ENCODE measurements at regions not wholly inside any gene's neighbourhood (a gene's known extent, or its start where the extent isn't known, plus 50 kb on each side); places are given as distances from the start of the nearest gene placed in this dataset.

DNA sequence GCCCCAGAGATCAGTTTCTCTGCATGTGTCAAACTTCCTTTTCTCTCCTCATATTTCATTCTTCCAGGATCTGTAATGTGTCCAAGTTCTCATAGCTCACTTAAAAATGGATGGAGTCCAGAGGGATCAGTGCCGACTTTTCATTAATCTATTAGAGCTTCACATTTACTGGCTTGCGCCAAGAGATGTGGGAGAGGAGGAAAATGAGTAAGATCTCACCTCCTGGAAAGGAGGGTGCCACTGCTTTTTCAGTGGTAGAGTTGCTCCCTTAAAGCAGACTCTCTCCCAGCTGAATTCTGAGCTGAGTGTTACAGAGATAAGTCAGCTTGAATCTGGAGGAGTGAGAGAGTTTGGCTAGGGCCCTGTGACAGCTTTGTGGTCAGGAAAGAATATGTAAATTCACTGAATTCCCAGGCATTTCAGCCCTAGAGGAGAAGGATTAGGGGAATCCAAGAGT is 175.9 kb downstream of the SOX4 start:
- ATAC-seq (ENCODE audit: low FRiP score) = peak; percentile 26
- Histone ChIP-seq H3K36me3 (ENCODE audit: control insufficient read depth in 1 of 2, insufficient read depth in 2 of 2, low read length in 1 of 2) (no peaks in the 10 kb centered on the region), H3K9me3 (ENCODE audit: control insufficient read depth, low read length) (no peaks in the 10 kb centered on the region), H3K27ac (ENCODE audit: low read depth in 1 of 2, low read length in 2 of 2) (peak overlapping the region; percentile 43 to 48), H3K4me3 (ENCODE audit: low read length in 2 of 2) (no peak overlapping the region), H3K4me1 (ENCODE audit: control insufficient read depth in 1 of 2, insufficient read depth in 2 of 2, low read length in 2 of 2) (peaks cover 2 to 12% of the 10 kb centered on the region in 2 donors), H3K27me3 (ENCODE audit: control insufficient read depth in 1 of 2, insufficient read depth in 2 of 2, low read length in 1 of 2) (no peaks in the 10 kb centered on the region)
- WGBS, 2 donors = 5 to 13% methylated on average over 2 of the region's 2 CpGs
- intact Hi-C loops (cut with DNase I) = no loop called here
- DNase-seq = no peak

GRCh38 chr6:21769968-21770367 is 176.4 kb downstream of the SOX4 start:
- no peaks in the 10 kb centered on the region for H3K27me3 ChIP-seq (ENCODE audit: control insufficient read depth in 1 of 2, insufficient read depth in 2 of 2, low read length in 1 of 2)
- no peak overlapping the region for H3K27ac ChIP-seq (ENCODE audit: low read depth in 1 of 2, low read length in 2 of 2)
- H3K9me3 ChIP-seq (ENCODE audit: control insufficient read depth, low read length) = no peaks in the 10 kb centered on the region
- ATAC-seq (ENCODE audit: low FRiP score) (no peak), DNase-seq (no peak)
- intact Hi-C loops (cut with DNase I) = no loop called here
- peaks cover 2 to 12% of the 10 kb centered on the region in 2 donors for H3K4me1 ChIP-seq (ENCODE audit: control insufficient read depth in 1 of 2, insufficient read depth in 2 of 2, low read length in 2 of 2)
- no peak overlapping the region for H3K4me3 ChIP-seq (ENCODE audit: low read length in 2 of 2)
- no peaks in the 10 kb centered on the region for H3K36me3 ChIP-seq (ENCODE audit: control insufficient read depth in 1 of 2, insufficient read depth in 2 of 2, low read length in 1 of 2)

- no peaks in the 10 kb centered on the region for H3K36me3 ChIP-seq (ENCODE audit: control insufficient read depth in 1 of 2, insufficient read depth in 2 of 2, low read length in 1 of 2)
- H3K4me3 ChIP-seq (ENCODE audit: low read length in 2 of 2) = no peak overlapping the region
- intact Hi-C loops (cut with DNase I) = no loop called here
- no peaks in the 10 kb centered on the region for H3K27me3 ChIP-seq (ENCODE audit: control insufficient read depth in 1 of 2, insufficient read depth in 2 of 2, low read length in 1 of 2)
- 31 to 40% methylated on average over 4 of the region's 4 CpGs for WGBS, 2 donors
- peaks cover 2 to 12% of the 10 kb centered on the region in 2 donors for H3K4me1 ChIP-seq (ENCODE audit: control insufficient read depth in 1 of 2, insufficient read depth in 2 of 2, low read length in 2 of 2)
- no peaks in the 10 kb centered on the region for H3K9me3 ChIP-seq (ENCODE audit: control insufficient read depth, low read length)
- no peak for ATAC-seq (ENCODE audit: low FRiP score)
- no peak overlapping the region for H3K27ac ChIP-seq (ENCODE audit: low read depth in 1 of 2, low read length in 2 of 2)
- DNase-seq = no peak
Measured at GRCh38 chr6:21771626-21772320, 178.2 kb downstream of the SOX4 start.

DNA sequence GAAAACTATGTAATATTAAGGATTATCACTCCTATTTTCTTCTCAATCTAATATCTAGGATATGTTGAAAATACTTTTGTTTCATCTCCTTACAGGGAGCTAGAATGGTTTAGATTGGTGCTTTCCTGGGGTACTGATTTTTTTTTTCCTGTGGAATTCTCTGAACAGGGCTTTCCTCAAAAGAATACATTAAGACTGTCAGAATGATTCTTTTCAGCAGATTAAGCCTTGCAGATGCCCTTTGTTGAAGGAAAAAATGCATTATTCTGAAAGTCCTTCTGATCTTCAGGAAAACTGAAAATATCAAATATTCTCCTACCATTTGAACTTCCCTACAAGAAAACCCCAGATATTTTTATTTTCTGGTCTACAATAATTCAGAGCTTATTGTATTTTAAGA is 178.9 kb downstream of the SOX4 start:
- intact Hi-C loops (cut with DNase I) = no loop called here
- ATAC-seq (ENCODE audit: low FRiP score) (no peak), DNase-seq (no peak)
- H3K27me3 ChIP-seq (ENCODE audit: control insufficient read depth in 1 of 2, insufficient read depth in 2 of 2, low read length in 1 of 2) = no peaks in the 10 kb centered on the region
- no peaks in the 10 kb centered on the region for H3K9me3 ChIP-seq (ENCODE audit: control insufficient read depth, low read length)
- H3K4me1 ChIP-seq (ENCODE audit: control insufficient read depth in 1 of 2, insufficient read depth in 2 of 2, low read length in 2 of 2) = peaks cover 2 to 12% of the 10 kb centered on the region in 2 donors
- H3K4me3 ChIP-seq (ENCODE audit: low read length in 2 of 2) = no peak overlapping the region
- H3K36me3 ChIP-seq (ENCODE audit: control insufficient read depth in 1 of 2, insufficient read depth in 2 of 2, low read length in 1 of 2) = no peaks in the 10 kb centered on the region
- no peak overlapping the region for H3K27ac ChIP-seq (ENCODE audit: low read depth in 1 of 2, low read length in 2 of 2)

- no peaks in the 10 kb centered on the region for H3K9me3 ChIP-seq (ENCODE audit: control insufficient read depth, low read length)
- no peak overlapping the region for H3K4me3 ChIP-seq (ENCODE audit: low read length in 2 of 2)
- WGBS, 2 donors = 62 to 74% methylated on average over 9 of the region's 9 CpGs
- H3K4me1 ChIP-seq (ENCODE audit: control insufficient read depth in 1 of 2, insufficient read depth in 2 of 2, low read length in 2 of 2) = peaks cover 2 to 12% of the 10 kb centered on the region in 2 donors
- H3K36me3 ChIP-seq (ENCODE audit: control insufficient read depth in 1 of 2, insufficient read depth in 2 of 2, low read length in 1 of 2) = no peaks in the 10 kb centered on the region
- H3K27ac ChIP-seq (ENCODE audit: low read depth in 1 of 2, low read length in 2 of 2) = no peak overlapping the region
- DNase-seq = no peak
- no peak for ATAC-seq (ENCODE audit: low FRiP score)
- intact Hi-C loops (cut with DNase I) = no loop called here
- no peaks in the 10 kb centered on the region for H3K27me3 ChIP-seq (ENCODE audit: control insufficient read depth in 1 of 2, insufficient read depth in 2 of 2, low read length in 1 of 2)
Measured at GRCh38 chr6:21772884-21773575, 179.5 kb downstream of the SOX4 start.

DNA sequence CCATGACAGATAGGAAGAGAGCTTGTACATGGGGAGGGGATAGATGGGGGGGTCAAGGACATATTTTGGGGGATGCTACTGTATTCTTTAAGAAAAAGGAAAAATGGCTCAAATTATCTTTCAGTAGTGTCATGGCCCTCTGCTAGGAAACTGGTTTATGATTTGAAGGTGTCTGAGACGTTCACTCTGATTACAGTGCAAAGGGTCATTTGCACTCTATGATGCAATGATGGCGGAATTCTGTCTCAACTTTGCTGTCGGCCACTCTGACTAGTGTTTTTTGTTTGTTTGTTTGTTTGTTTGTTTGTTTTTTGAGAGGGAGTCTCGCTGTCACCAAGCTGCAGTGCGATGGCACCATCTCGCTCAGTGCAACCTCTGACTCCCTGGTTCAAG is 180.0 kb downstream of the SOX4 start:
- H3K4me1 ChIP-seq (ENCODE audit: control insufficient read depth in 1 of 2, insufficient read depth in 2 of 2, low read length in 2 of 2) = peaks cover 2 to 12% of the 10 kb centered on the region in 2 donors
- no peak overlapping the region for H3K4me3 ChIP-seq (ENCODE audit: low read length in 2 of 2)
- 92 to 95% methylated on average over 6 of the region's 6 CpGs for WGBS, 2 donors
- H3K27me3 ChIP-seq (ENCODE audit: control insufficient read depth in 1 of 2, insufficient read depth in 2 of 2, low read length in 1 of 2) = no peaks in the 10 kb centered on the region
- no peaks in the 10 kb centered on the region for H3K9me3 ChIP-seq (ENCODE audit: control insufficient read depth, low read length)
- ATAC-seq (ENCODE audit: low FRiP score) (no peak), DNase-seq (no peak)
- intact Hi-C loops (cut with DNase I) = no loop called here
- no peak overlapping the region for H3K27ac ChIP-seq (ENCODE audit: low read depth in 1 of 2, low read length in 2 of 2)
- H3K36me3 ChIP-seq (ENCODE audit: control insufficient read depth in 1 of 2, insufficient read depth in 2 of 2, low read length in 1 of 2) = no peaks in the 10 kb centered on the region

DNA sequence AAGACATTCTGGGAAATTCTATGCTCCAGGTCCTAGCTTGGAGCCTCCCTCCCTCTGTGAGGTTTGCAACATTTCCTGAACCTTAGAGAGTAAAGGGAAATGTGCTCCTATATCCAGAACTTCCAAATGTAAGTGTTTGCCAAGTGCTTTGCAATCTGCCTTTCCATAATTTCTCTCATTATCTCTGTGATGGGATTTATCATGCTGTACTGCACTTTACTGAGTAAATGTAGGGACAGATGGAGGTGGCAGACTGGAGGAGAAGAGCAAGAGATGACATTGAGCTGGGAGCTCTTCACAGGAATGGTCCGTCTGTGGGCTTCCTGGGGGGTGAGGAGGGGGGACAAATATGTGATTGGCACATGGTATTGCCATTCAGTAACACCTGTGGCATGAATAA is 184.3 kb downstream of the SOX4 start:
- Histone ChIP-seq H3K36me3 (ENCODE audit: control insufficient read depth in 1 of 2, insufficient read depth in 2 of 2, low read length in 1 of 2) (no peaks in the 10 kb centered on the region), H3K27ac (ENCODE audit: low read depth in 1 of 2, low read length in 2 of 2) (no peak overlapping the region), H3K9me3 (ENCODE audit: control insufficient read depth, low read length) (no peaks in the 10 kb centered on the region), H3K4me1 (ENCODE audit: control insufficient read depth in 1 of 2, insufficient read depth in 2 of 2, low read length in 2 of 2) (no peaks in the 10 kb centered on the region), H3K27me3 (ENCODE audit: control insufficient read depth in 1 of 2, insufficient read depth in 2 of 2, low read length in 1 of 2) (no peaks in the 10 kb centered on the region), H3K4me3 (ENCODE audit: low read length in 2 of 2) (no peak overlapping the region)
- ATAC-seq (ENCODE audit: low FRiP score) (no peak), DNase-seq (no peak)
- intact Hi-C loops (cut with DNase I) = no loop called here
- WGBS, 2 donors = 91 to 99% methylated on average over 1 of the region's 1 CpG

DNA sequence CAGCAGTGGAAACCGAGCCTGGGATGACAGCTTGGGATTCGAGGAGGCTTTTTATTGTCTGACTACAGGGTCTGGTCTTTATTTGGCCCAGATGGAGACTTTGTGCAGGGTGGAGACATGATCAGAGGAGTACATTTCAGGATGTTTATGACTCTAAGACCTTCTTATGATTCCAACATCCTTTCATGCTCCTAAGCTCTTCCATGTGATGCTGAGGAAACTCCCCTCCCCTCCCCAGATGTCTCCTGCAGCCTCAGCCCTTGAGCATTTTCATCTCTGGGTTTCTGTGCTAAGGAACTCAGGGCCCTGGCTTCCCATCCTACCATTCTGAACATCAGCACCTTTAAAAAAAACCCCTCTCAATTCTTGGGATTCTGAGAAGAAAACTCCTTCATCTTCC is 186.6 kb downstream of the SOX4 start:
- intact Hi-C loops (cut with DNase I) = no loop called here
- H3K36me3 ChIP-seq (ENCODE audit: control insufficient read depth in 1 of 2, insufficient read depth in 2 of 2, low read length in 1 of 2) = no peaks in the 10 kb centered on the region
- 69 to 82% methylated on average over 2 of the region's 2 CpGs for WGBS, 2 donors

DNA sequence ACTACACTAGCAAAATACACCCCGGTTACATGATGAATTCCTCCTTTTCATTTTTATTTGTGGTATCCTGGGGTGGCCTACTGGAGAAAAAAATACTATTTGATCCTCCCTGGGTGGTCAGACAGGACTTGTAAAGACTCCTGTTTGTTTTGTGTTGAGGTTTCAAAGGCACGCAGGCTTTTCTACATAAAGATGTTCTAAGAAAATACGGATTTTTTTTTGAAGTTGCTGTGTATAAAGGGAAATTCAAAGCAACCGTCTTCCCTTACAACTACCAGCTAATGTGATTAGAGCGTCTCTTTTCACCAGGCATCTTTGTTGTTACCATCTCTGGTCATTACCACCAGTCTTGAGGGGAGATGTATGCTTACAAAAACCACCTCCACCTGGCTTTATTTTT is 187.1 kb downstream of the SOX4 start:
- no peak for ATAC-seq (ENCODE audit: low FRiP score)
- WGBS, 2 donors = 77 to 83% methylated on average over 5 of the region's 5 CpGs
- intact Hi-C loops (cut with DNase I) = no loop called here

More for the DNA sequence above, 186.6 kb downstream of the SOX4 start:
- Histone ChIP-seq H3K27me3 (ENCODE audit: control insufficient read depth in 1 of 2, insufficient read depth in 2 of 2, low read length in 1 of 2) (no peaks in the 10 kb centered on the region), H3K4me1 (ENCODE audit: control insufficient read depth in 1 of 2, insufficient read depth in 2 of 2, low read length in 2 of 2) (no peaks in the 10 kb centered on the region), H3K27ac (ENCODE audit: low read depth in 1 of 2, low read length in 2 of 2) (no peak overlapping the region), H3K4me3 (ENCODE audit: low read length in 2 of 2) (no peak overlapping the region), H3K9me3 (ENCODE audit: control insufficient read depth, low read length) (no peaks in the 10 kb centered on the region)
- ATAC-seq (ENCODE audit: low FRiP score) (no peak), DNase-seq (no peak)

More for the DNA sequence above, 187.1 kb downstream of the SOX4 start:
- H3K4me3 ChIP-seq (ENCODE audit: low read length in 2 of 2) = no peak overlapping the region
- H3K9me3 ChIP-seq (ENCODE audit: control insufficient read depth, low read length) = no peaks in the 10 kb centered on the region
- no peak for DNase-seq
- H3K27ac ChIP-seq (ENCODE audit: low read depth in 1 of 2, low read length in 2 of 2) = no peak overlapping the region
- H3K27me3 ChIP-seq (ENCODE audit: control insufficient read depth in 1 of 2, insufficient read depth in 2 of 2, low read length in 1 of 2) = no peaks in the 10 kb centered on the region
- H3K4me1 ChIP-seq (ENCODE audit: control insufficient read depth in 1 of 2, insufficient read depth in 2 of 2, low read length in 2 of 2) = no peaks in the 10 kb centered on the region
- no peaks in the 10 kb centered on the region for H3K36me3 ChIP-seq (ENCODE audit: control insufficient read depth in 1 of 2, insufficient read depth in 2 of 2, low read length in 1 of 2)

Data from aorta (tissue), 5 donors.